Coronary artery (tissue), 2 donors: ENCODE measurements at regions not wholly inside any gene's neighbourhood (a gene's known extent, or its start where the extent isn't known, plus 50 kb on each side); places are given as distances from the start of the nearest gene placed in this dataset.

Experiments used
- DNase-seq: peaks from one replicate; pipeline ENCODE4 v3.0.0-alpha.2; 2017; ENCODE audit warnings: low spot score
- H3K27ac ChIP-seq, 2 donors: fragments of 200-600 bp; sonication (generic); one replicate each; pipeline ENCODE4 v1.5.1; 2016 to 2019
- H3K4me3 ChIP-seq: fragments of 200-600 bp; sonication (generic); 2 replicates; pipeline ENCODE4 v1.5.1; 2016; ENCODE audit warnings: mild to moderate bottlenecking, moderate library complexity
- CTCF ChIP-seq: fragments of 200-600 bp; sonication (generic); IDR thresholded peaks from one replicate; pipeline ENCODE4 v1.5.1; 2019; ENCODE audit warnings: antibody characterized with exemption

DNA sequence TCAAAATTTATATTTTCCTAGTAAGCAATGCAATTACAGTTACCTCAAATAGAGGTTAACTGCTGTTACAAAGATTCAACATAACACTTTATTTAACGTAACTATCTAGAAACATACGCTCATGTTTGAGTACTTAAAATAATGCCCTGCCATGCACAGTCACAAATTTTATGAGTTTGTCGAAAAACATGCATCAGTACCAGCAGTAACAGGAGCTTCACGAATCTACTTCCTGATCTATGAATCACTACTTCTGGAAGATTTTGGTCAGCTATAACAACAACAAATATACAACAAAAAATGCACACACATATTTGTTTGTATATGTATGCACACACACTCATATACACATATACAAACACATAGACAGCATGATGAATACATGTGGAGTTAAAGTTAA, 881.8 kb downstream of the FSCB start:
- Histone ChIP-seq H3K4me3 (no peak overlapping the region), H3K27ac (no peak overlapping the region)
- DNase-seq = no peak
- TF ChIP-seq CTCF = no peak

GRCh38 chr14:43621282-43621681, 885.8 kb downstream of the FSCB start:
- no peak for DNase-seq
- Histone ChIP-seq H3K4me3 (no peak overlapping the region), H3K27ac (no peak overlapping the region)
- TF ChIP-seq CTCF = no peak

DNA sequence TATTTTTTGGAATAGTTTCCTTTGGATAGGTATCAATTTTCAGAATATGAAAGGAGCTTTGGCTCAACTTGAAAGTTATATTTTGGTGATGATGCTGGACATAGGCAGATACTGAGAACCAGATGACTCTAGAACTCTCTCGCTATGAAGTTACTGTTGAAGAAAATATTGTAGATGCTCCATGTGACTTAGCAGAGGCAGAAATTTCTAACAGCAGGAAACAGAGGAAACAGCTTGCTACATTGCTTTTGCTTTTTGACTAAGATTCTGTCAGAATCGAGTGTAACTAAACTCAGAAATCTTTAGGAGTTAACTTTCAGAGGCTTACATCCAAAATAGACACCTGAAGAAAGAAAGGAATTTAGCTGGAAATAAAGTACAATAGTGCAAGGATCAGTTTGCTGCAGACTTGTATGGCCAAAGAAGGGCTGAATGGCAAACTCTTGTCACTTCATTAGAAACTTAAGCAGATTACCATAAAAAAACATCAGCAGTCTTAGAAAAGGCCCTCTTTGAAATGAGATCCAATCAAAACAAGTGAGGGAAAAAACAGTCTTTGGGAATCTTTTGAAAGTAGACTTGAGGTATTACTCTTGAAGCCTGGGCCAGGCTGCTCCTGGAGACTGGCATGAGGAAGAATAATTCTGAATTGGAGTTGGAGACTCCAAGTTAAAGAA, 911.8 kb downstream of the FSCB start:
- H3K27ac ChIP-seq = no peak overlapping the region
- no peak for TF ChIP-seq CTCF
- DNase-seq = no peak
- no peak overlapping the region for H3K4me3 ChIP-seq

GRCh38 chr14:43591776-43592175, 915.3 kb downstream of the FSCB start:
- TF ChIP-seq CTCF = no peak
- no peak for DNase-seq
- Histone ChIP-seq H3K4me3 (no peak overlapping the region), H3K27ac (no peak overlapping the region)

GRCh38 chr14:43587183-43587582, 919.9 kb downstream of the FSCB start:
- H3K27ac ChIP-seq = no peak overlapping the region
- no peak overlapping the region for H3K4me3 ChIP-seq
- no peak for DNase-seq
- no peak for TF ChIP-seq CTCF

- TF ChIP-seq CTCF = no peak
- DNase-seq = no peak
- Histone ChIP-seq H3K4me3 (no peak overlapping the region), H3K27ac (no peak overlapping the region)
These were observed 927.4 kb downstream of the FSCB start for GRCh38 chr14:43579671-43580070.

- no peak for TF ChIP-seq CTCF
- no peak overlapping the region for H3K27ac ChIP-seq
- no peak overlapping the region for H3K4me3 ChIP-seq
- DNase-seq = no peak
These were observed 939.1 kb downstream of the FSCB start for GRCh38 chr14:43568022-43568421.
